HepG2 (cell line): ENCODE measurements at regions not wholly inside any gene's neighbourhood (a gene's known extent, or its start where the extent isn't known, plus 50 kb on each side); places are given as distances from the start of the nearest gene placed in this dataset.

ENCODE experiments used
- ATAC-seq: fragments of 200-7000 bp; cut with Tn5 transposase; 3 replicates; pipeline ENCODE4 v1.9.1; 2020; ENCODE audit warnings: mild to moderate bottlenecking, moderate library complexity
- BruUV-seq: library from RNA; stranded (reverse); fragments of 400-500 nt; replicated peaks from 2 replicates; lab custom pipeline; 2021; lab: Mats Ljungman, UMichigan
- CTCF ChIA-PET: fragments of 300-600 bp; formaldehyde crosslinking; extraction: SDS; loops from one replicate; lab custom pipeline; 2021; ENCODE audit warnings: low total read pairs, inconsistent platforms, low intra/inter-chr PET ratio; lab: Yijun Ruan, JAX
- POLR2A ChIA-PET: fragments of 350-600 bp; sonication (Branson Sonifier 250); formaldehyde crosslinking; loops from one replicate; lab custom pipeline; 2020; ENCODE audit warnings: antibody characterized with exemption, inconsistent platforms; lab: Yijun Ruan, JAX
- DNase-seq: peaks from one replicate; pipeline ENCODE4 v3.0.0-alpha.2; 2015; ENCODE audit warnings: low spot score
- FAIRE-seq: peaks from 3 replicates; lab custom pipeline; 2011; peaks lifted over from hg19 to GRCh38; lab: Jason Lieb, UNC
- H2AFZ ChIP-seq: one replicate; pipeline ENCODE4 v1.6.1; 2011; ENCODE audit warnings: low read length, inconsistent platforms
- H3K27ac ChIP-seq: fragments of 300-600 bp; 3 replicates; pipeline ENCODE4 v1.8.0; 2011; ENCODE audit warnings: mixed run types, mild to moderate bottlenecking, mixed read lengths, low read length, inconsistent platforms; ENCODE audit not compliant: insufficient read depth; ENCODE audit errors: extremely low read length
- H3K27me3 ChIP-seq, 2 experiments: fragments of 200-600 bp in 1 of 2; 2 replicates in 1 of 2; 3 replicates in 1 of 2; pipeline versions ENCODE4 v1.6.0 to v1.8.0; 2011; ENCODE audit warnings: low read length in 2 of 2, mild to moderate bottlenecking in 2 of 2, moderate library complexity in 2 of 2, inconsistent platforms in 1 of 2; ENCODE audit not compliant: insufficient read depth in 2 of 2, control insufficient read depth in 1 of 2
- H3K36me3 ChIP-seq, 2 experiments: fragments of 200-600 bp in 1 of 2; replicated peaks in 1 of 2; 2 replicates in 1 of 2; 3 replicates in 1 of 2; pipeline versions ENCODE4 v1.5.1 to v1.8.0; 2011; ENCODE audit warnings: low read length in 2 of 2, inconsistent platforms in 1 of 2; ENCODE audit not compliant: insufficient read depth in 2 of 2, control insufficient read depth in 1 of 2
- H3K4me1 ChIP-seq: 2 replicates; pipeline ENCODE4 v1.5.1; 2012; ENCODE audit warnings: low read length, inconsistent platforms; ENCODE audit not compliant: insufficient read depth
- H3K4me2 ChIP-seq: 2 replicates; pipeline ENCODE4 v1.6.0; 2011; ENCODE audit warnings: low read depth, low read length, inconsistent platforms
- H3K4me3 ChIP-seq, 3 experiments: fragments of 200-600 bp in 1 of 3; sonication (generic), shearing (Covaris generic) in 1 of 3; replicated peaks in 1 of 3; 2 replicates each; pipeline ENCODE4 v1.5.1; 2011 to 2016; ENCODE audit warnings: low read length in 3 of 3, inconsistent platforms in 2 of 3, low read depth in 2 of 3, mild to moderate bottlenecking in 2 of 3, control low read depth in 1 of 3, mixed read lengths in 1 of 3; ENCODE audit not compliant: insufficient read depth in 1 of 3
- H3K79me2 ChIP-seq: one replicate; pipeline ENCODE4 v1.6.1; 2011; ENCODE audit warnings: low read length, inconsistent platforms; ENCODE audit not compliant: insufficient read depth
- H3K9ac ChIP-seq: 2 replicates; pipeline ENCODE4 v1.6.0; 2011; ENCODE audit warnings: mild to moderate bottlenecking, low read depth, low read length, inconsistent platforms; ENCODE audit not compliant: insufficient read depth
- H3K9me3 ChIP-seq: 2 replicates; pipeline ENCODE4 v1.5.1; 2012; ENCODE audit warnings: mild to moderate bottlenecking, low read length
- H4K20me1 ChIP-seq: 2 replicates; pipeline ENCODE4 v1.6.0; 2011; ENCODE audit warnings: inconsistent platforms, mild to moderate bottlenecking, low read length, moderate library complexity; ENCODE audit not compliant: insufficient read depth
- DNMT3B ChIP-seq: conservative IDR thresholded peaks from 2 replicates; pipeline ENCODE4 v1.6.1; 2016; ENCODE audit warnings: missing biosample characterization, control low read depth
- KDM1A ChIP-seq: IDR thresholded peaks from 2 replicates; pipeline ENCODE4 v1.6.1; 2016; ENCODE audit warnings: missing compliant biosample characterization
- KLF11 ChIP-seq: IDR thresholded peaks from 2 replicates; pipeline ENCODE4 v1.6.1; 2016; ENCODE audit warnings: missing compliant biosample characterization
- MBNL3 ChIP-seq: fragments of 250-450 bp; sonication (Bioruptor Pico); conservative IDR thresholded peaks from 2 replicates; pipeline ENCODE4 v1.8.0; 2022; ENCODE audit warnings: mild to moderate bottlenecking, inconsistent platforms
- MED13 ChIP-seq: sonication (generic); formaldehyde crosslinking; IDR thresholded peaks from 2 replicates; pipeline ENCODE4 v1.5.0; 2020; ENCODE audit warnings: missing genetic modification reagents
- PHF20 ChIP-seq: sonication (generic); formaldehyde crosslinking; IDR thresholded peaks from 2 replicates; pipeline ENCODE4 v1.5.0; 2020; ENCODE audit warnings: mild to moderate bottlenecking, missing genetic modification reagents
- REXO4 ChIP-seq: sonication (generic); formaldehyde crosslinking; IDR thresholded peaks from 2 replicates; pipeline ENCODE4 v1.8.0; 2022; ENCODE audit warnings: missing genetic modification reagents, mild to moderate bottlenecking, borderline replicate concordance
- ZBTB1 ChIP-seq: sonication (generic); formaldehyde crosslinking; IDR thresholded peaks from 2 replicates; pipeline ENCODE4 v1.4.0; 2020; ENCODE audit warnings: missing genetic modification reagents, borderline replicate concordance
- ZGPAT ChIP-seq: IDR thresholded peaks from 2 replicates; pipeline ENCODE4 v1.6.1; 2016; ENCODE audit warnings: mild to moderate bottlenecking
- ZNF710 ChIP-seq: sonication (generic); formaldehyde crosslinking; IDR thresholded peaks from 2 replicates; pipeline ENCODE4 v1.5.0; 2020; ENCODE audit warnings: mild to moderate bottlenecking, missing genetic modification reagents, borderline replicate concordance
- ZNF713 ChIP-seq: sonication (generic); formaldehyde crosslinking; IDR thresholded peaks from 2 replicates; pipeline ENCODE4 v1.4.0; 2020; ENCODE audit warnings: mild to moderate bottlenecking, missing genetic modification reagents
- ZNF749 ChIP-seq: sonication (generic); formaldehyde crosslinking; IDR thresholded peaks from 2 replicates; pipeline ENCODE4 v1.8.0; 2022; ENCODE audit warnings: mild to moderate bottlenecking, missing genetic modification reagents, moderate library complexity, borderline replicate concordance
- ZSCAN29 ChIP-seq: sonication (generic); formaldehyde crosslinking; conservative IDR thresholded peaks from 2 replicates; pipeline ENCODE4 v1.4.0; 2020; ENCODE audit warnings: mild to moderate bottlenecking, missing genetic modification reagents
- WGBS: methylation state at CpG from one replicate; pipeline ENCODE4 v1.1.6; 2017; ENCODE audit warnings: low lambda C conversion rate; 5-methylcytosine and 5-hydroxymethylcytosine counted together
- in situ Hi-C: cut with HindIII; loops from 2 replicates; pipeline ENCODE4 v1.10.0; 2017; ENCODE audit warnings: low pct_unique_long_range_greater_than_20kb; ENCODE audit not compliant: extremely low pct_ligation_motif_present
- intact Hi-C: fragments of 100-400 bp; cut with micrococcal nuclease; formaldehyde crosslinking; loops from one replicate; pipeline ENCODE4 v1.10.0; 2022; ENCODE audit not compliant: unreplicated experiment

- no peak for TF ChIP-seq ZNF710 (CRISPR knock-in tag)
- no peak for TF ChIP-seq MBNL3 (CRISPR knock-in tag)
- TF ChIP-seq ZSCAN29 (CRISPR knock-in tag) = no peak
- no peak for TF ChIP-seq MED13 (CRISPR knock-in tag)
- TF ChIP-seq KLF11 (CRISPR knock-in tag) = no peak
- no peak for TF ChIP-seq ZGPAT (CRISPR knock-in tag)
- TF ChIP-seq PHF20 (CRISPR knock-in tag) = no peak
- TF ChIP-seq ZNF749 (CRISPR knock-in tag) = no peak
- TF ChIP-seq REXO4 (CRISPR knock-in tag) = no peak
- no peak for TF ChIP-seq ZBTB1
- TF ChIP-seq DNMT3B (CRISPR knock-in tag) = no peak
Observed at GRCh38 chr3:153722157-153722556, 399.0 kb upstream of the ARHGEF26 start (continued).

- TF ChIP-seq KDM1A (CRISPR knock-in tag) (no peak), ZNF713 (CRISPR knock-in tag) (no peak)
- no peak overlapping the region for H3K27ac ChIP-seq
- no TSS peak for BruUV-seq
- CTCF ChIA-PET = no interaction called here
- H3K4me3 ChIP-seq = no peak overlapping the region
- DNase-seq = no peak
- ATAC-seq = no peak
- no peaks in the 10 kb centered on the region for H3K79me2 ChIP-seq
- H3K27me3 ChIP-seq = no peaks in the 10 kb centered on the region
- in situ Hi-C loops = no loop called here
- POLR2A ChIA-PET = no interaction called here
- 0% methylated on average over 2 of the region's 2 CpGs for WGBS
- H2AFZ ChIP-seq = no peak overlapping the region
- H3K9me3 ChIP-seq = peaks cover 19% of the 10 kb centered on the region
- no peak overlapping the region for H3K4me2 ChIP-seq
- H3K4me1 ChIP-seq = no peaks in the 10 kb centered on the region
- no peak overlapping the region for H3K9ac ChIP-seq
- H3K36me3 ChIP-seq = no peaks in the 10 kb centered on the region
- intact Hi-C loops = no loop called here
- H4K20me1 ChIP-seq = no peaks in the 10 kb centered on the region
- FAIRE-seq = no peak
Observed at GRCh38 chr3:153731071-153731470, 390.1 kb upstream of the ARHGEF26 start.
